K562 (cell line): ENCODE measurements at regions not wholly inside any gene's neighbourhood (a gene's known extent, or its start where the extent isn't known, plus 50 kb on each side); places are given as distances from the start of the nearest gene placed in this dataset.

Experiments used
- ATAC-seq: fragments of 200-7000 bp; cut with Tn5 transposase; 3 replicates; pipeline ENCODE4 v1.9.1; 2020; ENCODE audit warnings: moderate library complexity
- BruUV-seq: library from RNA; stranded (reverse); fragments of 400-500 nt; replicated peaks from 2 replicates; lab custom pipeline; 2021; lab: Mats Ljungman, UMichigan
- CTCF ChIA-PET: fragments of 300-600 bp; formaldehyde crosslinking; extraction: SDS; loops from one replicate; lab custom pipeline; 2021; ENCODE audit warnings: low intra/inter-chr PET ratio; lab: Yijun Ruan, JAX
- POLR2A ChIA-PET: fragments of 300-600, 350-650 bp; sonication (Branson Sonifier 250); formaldehyde crosslinking; extraction: SDS; loops from one replicate; lab custom pipeline; 2021; ENCODE audit warnings: antibody characterized with exemption, inconsistent platforms; lab: Yijun Ruan, JAX
- DNase-seq, 4 experiments: peaks; one replicate each; pipeline versions ENCODE4 v3.0.0 to v3.0.0-alpha.2; 2011 to 2018; ENCODE audit warnings: low spot score in 3 of 4, mixed read lengths in 3 of 4; ENCODE audit errors: extremely low read depth in 1 of 4
- FAIRE-seq: peaks from 2 replicates; lab custom pipeline; 2011; peaks lifted over from hg19 to GRCh38; lab: Jason Lieb, UNC
- H2AFZ ChIP-seq: 2 replicates; pipeline ENCODE4 v1.6.0; 2011; ENCODE audit warnings: low read depth, low read length, control low read depth, inconsistent platforms
- H3K27ac ChIP-seq: fragments of 200-600 bp; 3 replicates; pipeline ENCODE4 v1.8.0; 2011; ENCODE audit warnings: low read depth, mild to moderate bottlenecking, control low read depth, inconsistent platforms, low read length, moderate library complexity, mixed read lengths; ENCODE audit errors: extremely low read depth
- H3K27me3 ChIP-seq, 2 experiments: fragments of 300-600 bp in 1 of 2; 2 replicates in 1 of 2; 3 replicates in 1 of 2; pipeline versions ENCODE4 v1.6.0 to v1.8.0; 2011; ENCODE audit warnings: inconsistent platforms in 2 of 2, low read length in 2 of 2, mild to moderate bottlenecking in 1 of 2, mixed read lengths in 1 of 2, moderate library complexity in 1 of 2; ENCODE audit not compliant: control insufficient read depth in 2 of 2, insufficient read depth in 2 of 2
- H3K36me3 ChIP-seq: fragments of 300-600 bp; 3 replicates; pipeline ENCODE4 v1.8.0; 2011; ENCODE audit warnings: mild to moderate bottlenecking, low read length, inconsistent platforms; ENCODE audit not compliant: control insufficient read depth, insufficient read depth
- H3K4me1 ChIP-seq, 2 experiments: fragments of 200-600 bp in 1 of 2; replicated peaks in 1 of 2; 2 replicates in 1 of 2; 3 replicates in 1 of 2; pipeline versions ENCODE4 v1.5.1 to v1.8.0; 2011; ENCODE audit warnings: inconsistent platforms in 2 of 2, low read length in 2 of 2, mild to moderate bottlenecking in 1 of 2, mixed read lengths in 1 of 2, moderate library complexity in 1 of 2; ENCODE audit not compliant: control insufficient read depth in 2 of 2, insufficient read depth in 2 of 2
- H3K4me2 ChIP-seq: 2 replicates; pipeline ENCODE4 v1.6.1; 2011; ENCODE audit warnings: low read length, control low read depth, inconsistent platforms, mixed read lengths; ENCODE audit not compliant: insufficient read depth
- H3K4me3 ChIP-seq: fragments of 200-600 bp; sonication (generic), shearing (Covaris generic); 2 replicates; pipeline ENCODE4 v1.5.1; 2016; ENCODE audit warnings: control low read depth, inconsistent platforms
- H3K79me2 ChIP-seq: fragments of 200-600 bp; 3 replicates; pipeline ENCODE4 v1.8.0; 2011; ENCODE audit warnings: low read length, inconsistent platforms; ENCODE audit not compliant: control insufficient read depth, insufficient read depth
- H3K9ac ChIP-seq, 2 experiments: 2 replicates each; pipeline versions ENCODE4 v1.6.0 to v1.6.1; 2011; ENCODE audit warnings: low read depth in 2 of 2, low read length in 2 of 2, control low read depth in 1 of 2, inconsistent platforms in 1 of 2, mild to moderate bottlenecking in 1 of 2, mixed read lengths in 1 of 2; ENCODE audit not compliant: insufficient read depth in 1 of 2
- H3K9me1 ChIP-seq: one replicate; pipeline ENCODE4 v1.6.0; 2011; ENCODE audit warnings: inconsistent platforms, mild to moderate bottlenecking, low read length, moderate library complexity; ENCODE audit not compliant: control insufficient read depth, insufficient read depth
- H3K9me3 ChIP-seq: replicated peaks from 2 replicates; pipeline ENCODE4 v1.5.1; 2011; ENCODE audit warnings: low read depth, low read length, inconsistent platforms; ENCODE audit not compliant: control insufficient read depth, insufficient read depth
- H4K20me1 ChIP-seq: replicated peaks from 2 replicates; pipeline ENCODE4 v1.6.1; 2011; ENCODE audit warnings: low read length, inconsistent platforms, mixed read lengths; ENCODE audit not compliant: control insufficient read depth, insufficient read depth
- ATF1 ChIP-seq, 2 experiments: fragments of 450-650 bp in 1 of 2; IDR thresholded peaks; 2 replicates each; pipeline ENCODE4 v1.6.1; 2016; ENCODE audit warnings: missing compliant biosample characterization in 1 of 2, missing genetic modification characterization in 1 of 2
- DMBX1 ChIP-seq: fragments of 250-450 bp; sonication (Bioruptor Pico); IDR thresholded peaks from 2 replicates; pipeline ENCODE4 v1.8.0; 2022; ENCODE audit warnings: inconsistent platforms, mild to moderate bottlenecking, moderate library complexity, borderline replicate concordance
- HOMEZ ChIP-seq: fragments of 250-450 bp; sonication (Bioruptor Pico); IDR thresholded peaks from 2 replicates; pipeline ENCODE4 v1.4.0; 2020; ENCODE audit warnings: mild to moderate bottlenecking, moderate library complexity
- NCOA1 ChIP-seq: fragments of 450-650 bp; IDR thresholded peaks from 2 replicates; pipeline ENCODE4 v1.6.1; 2016; ENCODE audit warnings: low read depth
- PKNOX1 ChIP-seq: fragments of 450-650 bp; IDR thresholded peaks from 2 replicates; pipeline ENCODE4 v1.6.1; 2016
- RBM14 ChIP-seq: fragments of 200-400 bp; formaldehyde crosslinking; IDR thresholded peaks from 2 replicates; pipeline ENCODE4 v1.6.1; 2018; ENCODE audit warnings: low read depth, mild to moderate bottlenecking, low read length, moderate library complexity, borderline replicate concordance; ENCODE audit not compliant: insufficient read depth
- WGBS: fragments of 100-300 bp; shearing (Covaris generic); methylation state at CpG from one replicate; pipeline ENCODE4 v1.1.6; 2016; ENCODE audit warnings: low coverage, mixed read lengths; ENCODE audit not compliant: insufficient coverage; ENCODE audit errors: missing lambda C conversion rate; 5-methylcytosine and 5-hydroxymethylcytosine counted together
- in situ Hi-C: fragments of 300-500 bp; cut with MboI; formaldehyde crosslinking; loops from 4 replicates; pipeline ENCODE4 v1.15.0; 2018; ENCODE audit warnings: inconsistent platforms, mixed read lengths
- intact Hi-C: fragments of 100-400 bp; cut with micrococcal nuclease; formaldehyde crosslinking; loops from 2 replicates; pipeline ENCODE4 v1.14.2; 2022
- TF ChIP-seq, protein P1 (sequence below): fragments of 450-650 bp; formaldehyde crosslinking; IDR thresholded peaks from 2 replicates; pipeline ENCODE4 v1.4.0; 2020; ENCODE audit warnings: mild to moderate bottlenecking, mixed read lengths

DNA sequence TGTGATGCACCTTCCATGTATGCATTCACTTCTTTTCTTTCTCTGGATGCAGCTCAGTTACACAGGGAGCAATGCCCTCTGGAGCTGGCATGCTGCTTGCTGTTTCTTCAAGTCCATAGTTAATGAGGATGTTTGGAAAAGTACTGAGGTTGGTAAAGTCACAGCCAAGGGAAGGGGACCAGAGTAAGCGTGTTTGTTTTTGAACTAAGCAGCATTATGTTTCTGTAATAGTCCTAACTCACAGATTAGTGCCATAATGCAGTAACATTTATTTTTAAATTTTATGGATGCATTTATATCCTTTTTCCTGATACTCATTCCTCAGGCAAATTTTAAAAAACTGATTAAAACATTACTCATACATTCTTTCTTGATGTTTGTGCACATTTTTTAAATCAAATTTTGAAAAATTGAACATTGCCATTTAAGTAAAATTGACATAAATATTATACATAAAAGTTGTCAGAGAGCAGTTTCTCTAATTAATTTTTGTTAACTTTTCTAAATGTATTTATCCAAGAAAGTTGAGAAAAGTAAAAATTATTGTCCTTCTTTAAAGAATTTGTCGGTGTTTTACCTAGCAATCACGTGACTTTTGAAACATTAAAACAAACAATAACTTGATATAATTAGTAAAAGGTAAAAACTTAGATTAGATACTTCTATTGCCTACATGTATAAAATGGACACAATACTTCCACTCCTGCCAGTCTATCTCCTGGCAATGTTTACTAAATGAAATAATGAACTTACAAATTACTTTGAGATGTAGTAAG is 659.6 kb upstream of the ANKRD30A start:
- Histone ChIP-seq H3K4me2 (no peak overlapping the region), H3K27me3 (no peaks in the 10 kb centered on the region), H3K4me3 (no peak overlapping the region), H3K9me3 (no peaks in the 10 kb centered on the region; the same call in 1 of the 2 replicates), H3K9ac (no peak overlapping the region), H3K9me1 (no peaks in the 10 kb centered on the region), H3K27ac (no peak overlapping the region), H2AFZ (no peak overlapping the region), H3K79me2 (no peaks in the 10 kb centered on the region), H3K36me3 (no peaks in the 10 kb centered on the region), H4K20me1 (no peaks in the 10 kb centered on the region), H3K4me1 (no peaks in the 10 kb centered on the region)
- FAIRE-seq (no peak), ATAC-seq (no peak), DNase-seq (no peak)
- 0% methylated on average over 3 of the region's 3 CpGs for WGBS
- in situ Hi-C loops = no loop called here
- no TSS peak for BruUV-seq
- CTCF ChIA-PET = no interaction called here
- TF ChIP-seq ATF1 (CRISPR knock-in tag; IDR thresholded peaks at IDR 0.05) (no peak), ATF1 (tag; IDR thresholded peaks at IDR 0.05) (no peak), DMBX1 (no peak), HOMEZ (no peak), NCOA1 (no peak), RBM14 (no peak), PKNOX1 (no peak)
- TF ChIP-seq, protein P1, sequence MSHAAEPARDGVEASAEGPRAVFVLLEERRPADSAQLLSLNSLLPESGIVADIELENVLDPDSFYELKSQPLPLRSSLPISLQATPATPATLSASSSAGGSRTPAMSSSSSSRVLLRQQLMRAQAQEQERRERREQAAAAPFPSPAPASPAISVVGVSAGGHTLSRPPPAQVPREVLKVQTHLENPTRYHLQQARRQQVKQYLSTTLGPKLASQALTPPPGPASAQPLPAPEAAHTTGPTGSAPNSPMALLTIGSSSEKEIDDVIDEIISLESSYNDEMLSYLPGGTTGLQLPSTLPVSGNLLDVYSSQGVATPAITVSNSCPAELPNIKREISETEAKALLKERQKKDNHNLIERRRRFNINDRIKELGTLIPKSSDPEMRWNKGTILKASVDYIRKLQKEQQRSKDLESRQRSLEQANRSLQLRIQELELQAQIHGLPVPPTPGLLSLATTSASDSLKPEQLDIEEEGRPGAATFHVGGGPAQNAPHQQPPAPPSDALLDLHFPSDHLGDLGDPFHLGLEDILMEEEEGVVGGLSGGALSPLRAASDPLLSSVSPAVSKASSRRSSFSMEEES (CRISPR knock-in tag) = peak; percentile 89
- POLR2A ChIA-PET = no interaction called here
- intact Hi-C loops = no loop called here
